ENCODE measurements at regions not wholly inside any gene's neighbourhood (a gene's known extent, or its start where the extent isn't known, plus 50 kb on each side); places are given as distances from the start of the nearest gene placed in this dataset.

DNA sequence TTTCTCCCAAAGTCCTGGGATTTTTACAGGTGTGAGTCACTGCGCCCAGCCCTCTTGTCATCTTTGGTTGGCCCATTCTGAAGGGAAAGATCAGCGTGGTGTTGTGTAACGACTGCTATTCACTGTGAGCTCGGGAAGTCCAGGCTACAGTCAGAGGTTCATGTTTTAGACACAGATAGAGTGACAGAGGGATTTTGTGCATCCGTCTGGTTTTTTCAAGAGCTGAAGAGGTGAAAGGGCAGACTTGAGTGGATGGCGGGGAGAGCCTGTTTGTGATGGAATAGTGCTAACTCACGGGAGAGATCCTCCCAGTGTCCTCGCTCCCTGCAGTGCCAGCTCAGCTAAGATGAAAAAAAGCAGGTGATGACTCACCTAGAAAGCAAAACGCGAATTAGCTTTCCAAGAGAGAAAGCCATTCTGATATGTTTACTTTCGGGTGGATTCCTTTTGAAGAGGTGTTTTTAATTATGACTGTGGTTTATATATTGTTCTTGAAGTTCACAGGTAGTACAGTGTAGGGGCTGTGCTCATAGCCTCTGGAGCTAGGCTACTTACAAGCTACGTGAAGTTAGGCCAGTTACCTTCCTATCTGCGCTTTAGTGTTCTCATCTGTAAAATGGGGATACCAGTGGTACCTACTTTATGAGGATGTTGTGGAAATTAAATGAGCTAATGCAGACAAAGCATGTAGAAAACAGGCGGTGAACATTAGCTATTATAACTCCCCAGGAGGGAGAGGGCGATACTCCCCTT, 67.2 kb downstream of the C11orf91 start:
- TF ChIP-seq CTCF (IDR thresholded peaks at IDR 0.05) = no peak
- no peak for TF ChIP-seq POLR2A (IDR thresholded peaks at IDR 0.05)
- intact Hi-C loops (cut with DNase I; ENCODE audit: low total_unique reads) = no loop called here
- H3K4me3 ChIP-seq (ENCODE audit: low read depth, poor library complexity, severe bottlenecking) = no peak overlapping the region
- DNase-seq (ENCODE audit: low spot score in 2 of 2) = no peak
- WGBS, 2 donors = 60 to 72% methylated on average over 15 of the region's 15 CpGs

GRCh38 chr11:33631749-33632091, 68.9 kb downstream of the C11orf91 start:
- TF ChIP-seq CTCF (IDR thresholded peaks at IDR 0.05) (no peak), POLR2A (IDR thresholded peaks at IDR 0.05) (no peak)
- no peak overlapping the region for H3K4me3 ChIP-seq (ENCODE audit: low read depth, poor library complexity, severe bottlenecking)
- intact Hi-C loops (cut with DNase I; ENCODE audit: low total_unique reads) = no loop called here
- DNase-seq (ENCODE audit: low spot score in 2 of 2) = no peak
- WGBS, 2 donors = 81 to 84% methylated on average over 5 of the region's 5 CpGs

GRCh38 chr11:33630936-33631748, 69.5 kb downstream of the C11orf91 start:
- 83 to 90% methylated on average over 12 of the region's 12 CpGs for WGBS, 2 donors
- intact Hi-C loops (cut with DNase I; ENCODE audit: low total_unique reads) = no loop called here
- H3K4me3 ChIP-seq (ENCODE audit: low read depth, poor library complexity, severe bottlenecking) = no peak overlapping the region
- no peak for DNase-seq (ENCODE audit: low spot score in 2 of 2)
- TF ChIP-seq CTCF (IDR thresholded peaks at IDR 0.05) (no peak), POLR2A (IDR thresholded peaks at IDR 0.05) (no peak)

DNA sequence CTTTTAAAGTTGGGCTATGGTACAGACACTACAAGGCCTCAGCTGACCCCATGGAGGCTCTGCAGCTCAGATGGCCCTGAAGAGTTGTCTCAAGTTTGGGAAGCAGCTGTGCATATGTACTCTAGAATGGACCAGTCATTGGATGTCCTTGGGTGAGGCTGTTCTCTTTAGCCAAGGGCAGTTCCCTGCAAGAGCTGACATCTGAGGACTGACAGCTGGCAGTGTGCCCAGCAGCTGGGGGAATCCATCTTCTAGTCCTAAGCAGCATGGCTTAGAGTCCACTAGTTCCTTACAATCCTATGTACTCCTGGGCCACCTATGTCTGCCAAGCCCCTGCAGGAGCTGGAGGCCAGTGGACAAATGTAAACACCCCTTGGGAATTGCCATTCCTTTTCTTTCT, 76.5 kb downstream of the C11orf91 start:
- TF ChIP-seq CTCF (IDR thresholded peaks at IDR 0.05) (no peak), POLR2A (IDR thresholded peaks at IDR 0.05) (no peak)
- intact Hi-C loops (cut with DNase I; ENCODE audit: low total_unique reads) = no loop called here
- no peak overlapping the region for H3K4me3 ChIP-seq (ENCODE audit: low read depth, poor library complexity, severe bottlenecking)

DNA sequence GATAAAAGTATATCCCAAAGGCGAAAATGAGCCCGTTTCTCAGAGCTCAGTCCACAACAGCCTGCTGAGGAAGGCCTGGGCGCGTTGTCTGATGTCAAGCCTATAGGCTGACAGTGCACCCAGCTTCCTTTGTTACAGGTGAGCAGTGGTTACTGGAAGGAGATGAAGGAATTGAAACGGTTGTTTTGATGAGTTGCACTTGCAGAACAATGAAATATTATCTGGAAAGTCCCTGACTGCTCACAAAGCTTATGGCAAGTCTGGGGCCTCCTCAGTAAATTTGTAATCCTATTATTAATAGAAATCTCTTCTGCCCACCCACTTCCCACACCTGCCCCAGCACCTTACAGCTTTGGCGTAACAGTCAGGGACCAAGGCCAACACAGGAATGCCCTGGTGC, 77.8 kb downstream of the C11orf91 start:
- no peak for DNase-seq (ENCODE audit: low spot score in 2 of 2)
- intact Hi-C loops (cut with DNase I; ENCODE audit: low total_unique reads) = no loop called here
- H3K4me3 ChIP-seq (ENCODE audit: low read depth, poor library complexity, severe bottlenecking) = no peak overlapping the region
- 50 to 72% methylated on average over 6 of the region's 6 CpGs for WGBS, 2 donors
- TF ChIP-seq CTCF (IDR thresholded peaks at IDR 0.05) = no peak
- no peak for TF ChIP-seq POLR2A (IDR thresholded peaks at IDR 0.05)

More for the DNA sequence above, 76.5 kb downstream of the C11orf91 start:
- no peak for DNase-seq (ENCODE audit: low spot score in 2 of 2)
